BLaER1 (cell line): ENCODE measurements at regions not wholly inside any gene's neighbourhood (a gene's known extent, or its start where the extent isn't known, plus 50 kb on each side); places are given as distances from the start of the nearest gene placed in this dataset.
A peak's percentile ranks its signal among the peaks of the same experiment; 100 is the strongest.
"Not testable (repeated sequence)": the region's sequence is repeated elsewhere in the genome, so short reads cannot be mapped to it uniquely, and the experiment has no call there.

Experiments
- H3K27ac ChIP-seq: shearing (Covaris generic); formaldehyde crosslinking; 2 replicates; pipeline ENCODE4 v1.8.1; 2022
- H3K27me3 ChIP-seq: shearing (Covaris generic); formaldehyde crosslinking; 2 replicates; pipeline ENCODE4 v1.8.1; 2022
- H3K36me3 ChIP-seq: shearing (Covaris generic); formaldehyde crosslinking; 2 replicates; pipeline ENCODE4 v1.8.1; 2022
- H3K4me1 ChIP-seq: shearing (Covaris generic); formaldehyde crosslinking; 2 replicates; pipeline ENCODE4 v1.8.1; 2022
- H3K4me2 ChIP-seq: shearing (Covaris generic); formaldehyde crosslinking; 2 replicates; pipeline ENCODE4 v1.8.1; 2022
- H3K4me3 ChIP-seq: shearing (Covaris generic); formaldehyde crosslinking; 2 replicates; pipeline ENCODE4 v1.8.1; 2022
- H3K9ac ChIP-seq: shearing (Covaris generic); formaldehyde crosslinking; 2 replicates; pipeline ENCODE4 v1.8.1; 2022
- H3K9me3 ChIP-seq: shearing (Covaris generic); formaldehyde crosslinking; 2 replicates; pipeline ENCODE4 v1.8.1; 2022
- H4K20me1 ChIP-seq: shearing (Covaris generic); formaldehyde crosslinking; 2 replicates; pipeline ENCODE4 v1.8.1; 2022

GRCh38 chr7:65144557-65144956 is 138.1 kb upstream of the ERV3-1 start:
- not testable (repeated sequence) for H3K4me1 ChIP-seq, H3K4me2 ChIP-seq, H3K9ac ChIP-seq, H3K9me3 ChIP-seq, H3K27ac ChIP-seq, H3K36me3 ChIP-seq, H4K20me1 ChIP-seq, H3K4me3 ChIP-seq
- peaks cover 20% of the 10 kb centered on the region for H3K27me3 ChIP-seq

GRCh38 chr7:65144119-65144518 is 137.6 kb upstream of the ERV3-1 start:
- H3K4me3 ChIP-seq, H3K9me3 ChIP-seq, H3K9ac ChIP-seq, H3K36me3 ChIP-seq, H3K27ac ChIP-seq, H4K20me1 ChIP-seq, H3K4me1 ChIP-seq, H3K4me2 ChIP-seq: not testable (repeated sequence)
- H3K27me3 ChIP-seq = peaks cover 24% of the 10 kb centered on the region

GRCh38 chr7:65141894-65142293 is 135.4 kb upstream of the ERV3-1 start:
- H3K4me2 ChIP-seq, H4K20me1 ChIP-seq, H3K27ac ChIP-seq, H3K4me3 ChIP-seq, H3K9ac ChIP-seq, H3K9me3 ChIP-seq, H3K4me1 ChIP-seq, H3K36me3 ChIP-seq: not testable (repeated sequence)
- H3K27me3 ChIP-seq = peaks cover 24% of the 10 kb centered on the region

GRCh38 chr7:65141405-65141778 is 134.9 kb upstream of the ERV3-1 start:
- Histone ChIP-seq H3K27me3 (peaks cover 24% of the 10 kb centered on the region), H3K4me2 (peak overlapping the region; percentile 36; the same call in 1 of the 2 replicates)
- H3K9ac ChIP-seq, H4K20me1 ChIP-seq, H3K36me3 ChIP-seq, H3K4me1 ChIP-seq, H3K9me3 ChIP-seq, H3K27ac ChIP-seq, H3K4me3 ChIP-seq: not testable (repeated sequence)

- H3K4me3 ChIP-seq, H4K20me1 ChIP-seq, H3K4me1 ChIP-seq, H3K27ac ChIP-seq, H3K9me3 ChIP-seq, H3K9ac ChIP-seq, H3K36me3 ChIP-seq: not testable (repeated sequence)
- Histone ChIP-seq H3K27me3 (peaks cover 24% of the 10 kb centered on the region), H3K4me2 (peak overlapping the region; percentile 36; the same call in 1 of the 2 replicates)
Observed at GRCh38 chr7:65140543-65141404, 134.3 kb upstream of the ERV3-1 start.

GRCh38 chr7:65136850-65137249 is 130.4 kb upstream of the ERV3-1 start:
- H3K36me3 ChIP-seq, H3K9ac ChIP-seq, H3K9me3 ChIP-seq, H3K27ac ChIP-seq, H3K4me1 ChIP-seq, H3K4me3 ChIP-seq, H3K4me2 ChIP-seq, H4K20me1 ChIP-seq: not testable (repeated sequence)
- H3K27me3 ChIP-seq = peaks cover 20% of the 10 kb centered on the region

GRCh38 chr7:65133087-65133486 is 126.6 kb upstream of the ERV3-1 start:
- not testable (repeated sequence) for H3K27ac ChIP-seq, H4K20me1 ChIP-seq, H3K4me1 ChIP-seq, H3K36me3 ChIP-seq, H3K4me2 ChIP-seq, H3K9me3 ChIP-seq, H3K4me3 ChIP-seq, H3K27me3 ChIP-seq, H3K9ac ChIP-seq

GRCh38 chr7:65132256-65132655 is 125.8 kb upstream of the ERV3-1 start:
- not testable (repeated sequence) for H3K4me2 ChIP-seq, H3K27ac ChIP-seq, H3K36me3 ChIP-seq, H3K27me3 ChIP-seq, H3K9me3 ChIP-seq, H3K9ac ChIP-seq, H3K4me3 ChIP-seq, H3K4me1 ChIP-seq, H4K20me1 ChIP-seq

GRCh38 chr7:65127364-65127763 is 120.9 kb upstream of the ERV3-1 start:
- not testable (repeated sequence) for H3K4me1 ChIP-seq, H3K27me3 ChIP-seq, H4K20me1 ChIP-seq, H3K9ac ChIP-seq, H3K36me3 ChIP-seq, H3K4me3 ChIP-seq, H3K9me3 ChIP-seq, H3K27ac ChIP-seq, H3K4me2 ChIP-seq

GRCh38 chr7:65124600-65124999 is 118.1 kb upstream of the ERV3-1 start:
- H3K36me3 ChIP-seq, H3K27ac ChIP-seq, H4K20me1 ChIP-seq, H3K4me1 ChIP-seq, H3K9me3 ChIP-seq, H3K9ac ChIP-seq, H3K27me3 ChIP-seq, H3K4me3 ChIP-seq, H3K4me2 ChIP-seq: not testable (repeated sequence)

GRCh38 chr7:65105650-65106203 is 99.2 kb upstream of the ERV3-1 start:
- H3K9ac ChIP-seq, H3K27ac ChIP-seq, H3K4me1 ChIP-seq, H4K20me1 ChIP-seq, H3K9me3 ChIP-seq, H3K36me3 ChIP-seq, H3K4me3 ChIP-seq, H3K27me3 ChIP-seq, H3K4me2 ChIP-seq: not testable (repeated sequence)

GRCh38 chr7:65100499-65100898 is 94.0 kb upstream of the ERV3-1 start:
- H3K4me2 ChIP-seq, H3K4me1 ChIP-seq, H3K27ac ChIP-seq, H3K36me3 ChIP-seq, H3K9ac ChIP-seq, H3K4me3 ChIP-seq, H4K20me1 ChIP-seq, H3K9me3 ChIP-seq, H3K27me3 ChIP-seq: not testable (repeated sequence)

GRCh38 chr7:65081669-65082055 is 75.2 kb upstream of the ERV3-1 start:
- H3K9me3 ChIP-seq, H3K9ac ChIP-seq, H4K20me1 ChIP-seq, H3K27me3 ChIP-seq, H3K36me3 ChIP-seq, H3K4me2 ChIP-seq, H3K27ac ChIP-seq, H3K4me1 ChIP-seq: not testable (repeated sequence)
- H3K4me3 ChIP-seq = peak overlapping the region; percentile 69; the same call in 1 of the 2 replicates

- peak overlapping the region; percentile 69 for H3K4me3 ChIP-seq
Observed at GRCh38 chr7:65080799-65081668, 74.5 kb upstream of the ERV3-1 start.

More at GRCh38 chr7:65080799-65081668, 74.5 kb upstream of the ERV3-1 start:
- Histone ChIP-seq H3K4me2 (peak overlapping the region; percentile 43), H3K27ac (0 out of 2 replicates have a peak overlapping the region, but pooled peaks have one; percentile 9), H3K9ac (peak overlapping the region; percentile 63; the same call in 1 of the 2 replicates)
- not testable (repeated sequence) for H3K4me1 ChIP-seq, H3K27me3 ChIP-seq, H4K20me1 ChIP-seq, H3K36me3 ChIP-seq, H3K9me3 ChIP-seq
